UCSD-AML1 (cell line): ENCODE measurements at regions not wholly inside any gene's neighbourhood (a gene's known extent, or its start where the extent isn't known, plus 50 kb on each side); places are given as distances from the start of the nearest gene placed in this dataset.
"Not testable (repeated sequence)": the region's sequence is repeated elsewhere in the genome, so short reads cannot be mapped to it uniquely, and the experiment has no call there.

ENCODE experiments used
- DNase-seq: peaks from one replicate; lab custom pipeline; 2025; ENCODE audit not compliant: unreplicated experiment; lab: John Stamatoyannopoulos, UW

GRCh38 chr16:65280845-65281512 is 159.1 kb upstream of the CDH11 start:
- no peak for DNase-seq

GRCh38 chr16:65279576-65279975 is 157.7 kb upstream of the CDH11 start:
- DNase-seq: no peak

DNA sequence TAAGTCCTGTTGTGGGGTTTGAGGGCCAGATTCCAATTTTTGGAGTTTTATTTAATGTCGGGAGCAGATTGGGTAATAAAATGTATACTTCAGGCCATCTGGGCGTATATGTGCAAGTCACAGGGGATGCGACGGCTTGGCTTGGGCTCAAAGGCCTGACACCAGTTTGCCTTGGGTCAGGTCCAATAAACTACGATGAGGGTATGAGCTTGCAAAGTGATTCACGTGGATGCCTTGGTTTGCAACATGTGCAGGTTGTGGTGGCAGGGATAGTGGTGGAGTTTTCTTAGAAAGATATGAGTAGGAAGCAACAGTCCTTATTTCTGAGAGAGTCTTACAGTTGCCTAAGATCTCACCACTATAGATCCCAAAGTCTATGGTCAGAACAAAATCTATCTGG is 157.0 kb upstream of the CDH11 start:
- DNase-seq: no peak

- no peak for DNase-seq
Observed at GRCh38 chr16:65274566-65274965, 152.7 kb upstream of the CDH11 start.

DNA sequence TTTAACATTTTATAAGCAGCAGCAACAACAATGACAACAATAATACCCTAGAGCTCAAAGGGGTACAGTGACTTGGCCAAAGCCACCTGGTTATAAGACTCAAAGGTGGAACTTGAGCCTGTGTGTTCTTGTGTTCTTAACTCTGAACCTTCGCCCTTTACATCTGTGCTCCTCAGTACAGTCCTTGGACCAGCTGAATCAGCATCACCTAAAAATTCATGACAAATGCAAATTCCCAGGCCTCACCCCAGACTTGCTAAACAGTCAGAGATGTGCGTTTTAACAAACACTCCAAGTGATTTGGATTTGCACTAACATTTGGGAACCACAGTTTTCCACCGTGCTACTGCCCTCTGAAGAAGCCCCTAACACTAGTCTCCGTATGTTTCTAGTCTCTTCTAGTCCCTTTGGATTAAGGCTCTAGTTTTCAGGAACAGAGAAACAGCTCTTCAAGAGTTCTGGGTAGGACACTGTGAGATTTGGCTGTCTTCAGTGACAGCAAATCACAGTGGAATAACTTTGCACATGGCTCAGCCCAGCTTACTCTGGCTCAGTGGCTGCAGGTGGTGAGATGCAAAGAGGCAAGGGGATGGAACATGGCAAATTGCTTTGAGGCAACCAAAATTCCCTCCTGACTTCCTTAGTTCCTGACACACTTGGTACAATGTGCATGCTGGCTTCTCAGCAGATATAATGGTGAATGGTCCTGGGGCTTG is 151.0 kb upstream of the CDH11 start:
- DNase-seq: no peak

- DNase-seq: no peak
Observed at GRCh38 chr16:65271996-65272395, 150.1 kb upstream of the CDH11 start.

DNA sequence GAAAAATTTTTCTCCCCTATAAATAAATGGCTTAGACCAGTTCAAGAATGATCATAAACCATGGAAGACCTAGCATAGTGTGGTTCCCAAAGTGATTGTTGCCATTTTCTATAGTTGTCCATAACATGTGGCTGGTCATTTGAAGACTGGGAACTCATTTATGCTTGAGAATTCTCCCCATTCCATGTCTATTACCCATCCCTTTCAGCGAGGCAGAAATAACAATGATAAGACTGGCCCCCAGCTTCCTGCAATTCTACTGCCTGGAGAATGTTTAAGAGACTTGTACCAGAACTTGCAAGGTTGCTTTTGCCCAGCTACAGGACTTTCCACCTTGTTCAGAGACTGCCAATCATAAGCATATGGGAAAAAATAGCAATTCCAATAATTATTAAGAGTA is 146.5 kb upstream of the CDH11 start:
- DNase-seq: no peak

DNA sequence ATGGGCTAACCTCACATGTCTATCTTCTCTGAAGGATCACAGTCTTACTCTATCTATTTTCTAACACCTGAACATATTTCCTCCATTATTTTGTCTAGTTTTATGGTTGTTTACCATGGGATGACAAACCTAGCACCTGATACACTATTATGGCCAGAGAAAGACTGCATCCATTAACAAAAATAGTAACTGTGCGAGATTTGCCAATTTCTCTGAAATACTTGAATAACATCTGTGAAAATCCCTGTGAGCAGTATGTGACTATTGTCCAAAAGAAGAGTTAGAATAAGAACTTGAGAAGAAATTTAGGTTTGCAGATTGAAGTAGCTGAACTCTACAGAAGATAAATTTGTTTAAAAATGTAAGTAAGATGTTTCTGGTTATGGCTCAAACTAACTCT is 142.0 kb upstream of the CDH11 start:
- DNase-seq: no peak

- no peak for DNase-seq
Observed at GRCh38 chr16:65260746-65261145, 138.9 kb upstream of the CDH11 start.

GRCh38 chr16:65254144-65254543 is 132.3 kb upstream of the CDH11 start:
- no peak for DNase-seq

DNA sequence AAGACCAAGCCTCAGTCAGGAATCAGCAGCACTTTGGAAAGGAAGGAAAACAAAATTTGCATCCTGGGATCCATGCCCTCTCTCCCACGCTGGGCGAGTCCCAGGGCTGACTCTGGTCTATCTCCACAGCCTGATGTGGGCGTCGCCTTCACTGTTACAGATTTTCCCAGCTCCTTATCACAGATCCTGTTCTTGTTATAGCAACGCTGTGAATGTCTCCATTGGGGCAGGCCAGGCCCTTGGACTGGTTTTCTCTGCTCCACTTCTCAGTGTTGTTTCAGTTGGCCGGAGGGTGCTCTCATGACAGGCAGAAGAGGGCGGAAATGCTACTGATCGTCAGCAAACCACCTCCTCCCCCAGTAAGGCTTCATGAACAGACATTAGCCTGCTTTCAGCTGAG is 127.9 kb upstream of the CDH11 start:
- no peak for DNase-seq

GRCh38 chr16:65244787-65245186 is 122.9 kb upstream of the CDH11 start:
- DNase-seq: no peak

- DNase-seq: no peak
Observed at GRCh38 chr16:65235339-65236177, 113.7 kb upstream of the CDH11 start.

- not testable (repeated sequence) for DNase-seq
Observed at GRCh38 chr16:65234721-65235320, 113.0 kb upstream of the CDH11 start.

DNA sequence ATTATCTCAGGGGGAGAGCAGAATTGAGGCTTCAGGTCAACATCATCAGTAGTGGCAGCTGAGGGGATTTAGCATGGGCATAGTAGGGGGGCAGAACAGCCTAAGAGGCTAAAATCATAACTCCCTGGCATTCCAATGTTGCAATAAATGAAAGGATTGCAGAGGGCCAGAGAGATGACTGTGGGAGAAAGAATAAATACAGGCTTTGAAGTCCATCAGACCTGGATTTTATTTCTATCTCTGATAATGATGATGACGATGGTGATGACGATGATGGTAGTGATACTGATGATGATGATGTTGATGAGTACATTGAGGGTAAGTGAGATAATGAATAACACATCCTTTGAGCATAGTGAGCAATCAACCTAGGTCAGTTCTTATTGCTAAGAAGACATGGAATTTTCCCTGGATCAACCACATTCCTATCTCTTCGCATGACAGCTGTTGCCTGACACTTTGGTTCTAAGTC is 107.4 kb upstream of the CDH11 start:
- DNase-seq: no peak

DNA sequence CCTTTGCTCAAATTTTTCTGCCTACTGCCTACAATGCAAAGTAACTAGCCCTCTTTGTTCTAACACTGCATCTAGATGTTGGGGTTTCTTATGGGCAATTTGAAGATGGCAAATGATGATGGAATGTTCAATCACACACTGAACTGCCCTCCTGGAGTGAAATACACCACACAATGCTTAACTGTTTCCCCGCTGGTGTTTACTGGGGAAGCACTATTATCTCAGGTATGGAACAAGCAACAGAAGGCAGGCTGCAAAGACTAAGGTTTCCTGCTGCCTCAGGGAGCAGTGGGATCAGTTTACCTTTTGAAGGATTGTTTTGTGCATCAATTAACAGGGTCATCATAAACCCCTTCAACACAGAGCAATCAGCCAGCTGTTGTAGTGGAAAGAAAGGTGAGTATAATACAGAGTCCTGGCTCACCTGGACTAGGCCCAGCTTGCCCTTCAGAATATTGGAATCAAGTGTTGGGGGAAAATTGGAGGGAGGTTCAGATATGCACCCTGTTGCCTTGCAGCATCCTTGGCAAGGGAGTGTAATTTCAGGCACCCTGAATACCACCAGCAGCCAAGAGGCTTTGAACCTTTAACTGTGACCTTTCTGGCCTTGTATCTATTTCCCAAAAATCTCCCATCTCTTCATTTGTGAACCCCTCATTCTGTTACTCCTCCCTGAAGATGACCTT is 105.4 kb upstream of the CDH11 start:
- DNase-seq: no peak

- no peak for DNase-seq
Observed at GRCh38 chr16:65226077-65226476, 104.2 kb upstream of the CDH11 start.

DNA sequence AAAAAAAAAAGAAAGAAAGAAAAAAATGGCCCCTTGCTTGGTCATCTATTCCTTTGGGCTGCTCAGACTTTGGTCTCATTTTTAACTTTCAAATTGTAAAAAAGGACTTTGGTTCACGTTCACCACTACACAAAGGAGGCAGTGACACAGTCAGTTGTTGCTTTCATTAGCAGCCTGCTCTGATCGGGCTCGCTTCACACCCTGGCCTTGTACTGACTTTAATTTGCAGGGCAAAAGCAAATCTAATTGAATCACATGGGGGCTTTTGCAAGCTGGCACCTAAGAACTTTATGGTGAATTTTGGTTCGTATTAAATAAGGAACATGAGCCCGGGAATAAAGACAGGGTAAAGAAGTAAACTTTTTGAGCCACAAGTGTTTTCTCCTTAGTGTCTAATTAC is 103.6 kb upstream of the CDH11 start:
- DNase-seq: no peak

- DNase-seq: no peak
Observed at GRCh38 chr16:65224994-65225393, 103.1 kb upstream of the CDH11 start.

DNA sequence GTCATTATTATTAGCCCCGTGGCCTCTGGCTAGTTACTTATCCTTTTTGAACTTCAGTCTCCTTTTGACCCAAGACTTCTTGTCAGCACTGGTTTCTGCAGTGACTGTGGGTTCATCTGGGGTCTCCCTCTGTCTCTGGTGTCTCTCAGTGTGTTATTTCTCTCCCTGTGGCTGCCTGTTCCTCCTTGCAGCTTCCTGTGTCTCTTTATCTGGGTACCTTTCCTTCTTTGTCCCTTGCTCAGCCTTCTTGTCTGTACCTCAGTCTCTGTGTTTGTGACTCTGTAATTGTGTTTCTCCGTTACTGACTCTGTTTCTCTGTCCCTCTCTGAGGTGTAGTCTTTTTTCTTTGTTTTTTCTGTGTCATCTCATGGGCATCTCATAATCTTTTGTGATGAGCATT is 102.6 kb upstream of the CDH11 start:
- DNase-seq: no peak

- DNase-seq: no peak
Observed at GRCh38 chr16:65223335-65223734, 101.5 kb upstream of the CDH11 start.
